Endothelial cell (in vitro differentiated cells): ENCODE measurements at regions not wholly inside any gene's neighbourhood (a gene's known extent, or its start where the extent isn't known, plus 50 kb on each side); places are given as distances from the start of the nearest gene placed in this dataset.
A peak's percentile ranks its signal among the peaks of the same experiment; 100 is the strongest.

Experiments
- DNase-seq: peaks from one replicate; pipeline ENCODE4 v3.0.0; 2021; ENCODE audit warnings: low spot score
- H3K27ac Mint-ChIP-seq: one replicate; pipeline ENCODE4 v1.8.0; 2021; ENCODE audit warnings: mixed read lengths, inconsistent platforms; ENCODE audit not compliant: unreplicated experiment
- H3K27me3 Mint-ChIP-seq: one replicate; pipeline ENCODE4 v1.8.0; 2021; ENCODE audit warnings: mild to moderate bottlenecking, moderate library complexity, mixed read lengths, inconsistent platforms; ENCODE audit not compliant: unreplicated experiment
- H3K36me3 Mint-ChIP-seq: one replicate; pipeline ENCODE4 v1.8.0; 2021; ENCODE audit warnings: mild to moderate bottlenecking, low read depth, mixed read lengths, inconsistent platforms; ENCODE audit not compliant: unreplicated experiment
- H3K4me1 Mint-ChIP-seq: one replicate; pipeline ENCODE4 v1.8.0; 2021; ENCODE audit warnings: mild to moderate bottlenecking, mixed read lengths, inconsistent platforms; ENCODE audit not compliant: unreplicated experiment
- H3K4me3 Mint-ChIP-seq: one replicate; pipeline ENCODE4 v1.8.0; 2021; ENCODE audit warnings: mild to moderate bottlenecking, mixed read lengths, inconsistent platforms; ENCODE audit not compliant: unreplicated experiment
- H3K9me3 Mint-ChIP-seq: one replicate; pipeline ENCODE4 v1.8.0; 2021; ENCODE audit warnings: mixed read lengths, inconsistent platforms; ENCODE audit not compliant: unreplicated experiment
- CTCF ChIP-seq: fragments of 200-600 bp; sonication (generic); IDR thresholded peaks from one replicate; pipeline ENCODE4 v1.5.0; 2021; ENCODE audit warnings: antibody characterized with exemption; ENCODE audit not compliant: unreplicated experiment

- TF ChIP-seq CTCF = no peak
- Mint-ChIP-seq H3K27me3 (no peaks in the 10 kb centered on the region), H3K9me3 (peaks cover 4% of the 10 kb centered on the region), H3K27ac (no peak overlapping the region), H3K4me3 (no peak overlapping the region), H3K36me3 (no peaks in the 10 kb centered on the region), H3K4me1 (no peaks in the 10 kb centered on the region)
- DNase-seq = no peak
Measured at GRCh38 chr16:76926042-76926441, 264.9 kb upstream of the MON1B start.

- no peak for TF ChIP-seq CTCF
- Mint-ChIP-seq H3K9me3 (peaks cover 4% of the 10 kb centered on the region), H3K27me3 (no peaks in the 10 kb centered on the region), H3K27ac (no peak overlapping the region), H3K36me3 (no peaks in the 10 kb centered on the region), H3K4me3 (no peak overlapping the region), H3K4me1 (no peaks in the 10 kb centered on the region)
- no peak for DNase-seq
Measured at GRCh38 chr16:76926595-76926994, 264.4 kb upstream of the MON1B start.

- no peak for TF ChIP-seq CTCF
- H3K4me1 Mint-ChIP-seq = peaks cover 4% of the 10 kb centered on the region
- H3K27me3 Mint-ChIP-seq = no peaks in the 10 kb centered on the region
- no peaks in the 10 kb centered on the region for H3K36me3 Mint-ChIP-seq
- H3K27ac Mint-ChIP-seq = no peak overlapping the region
- no peak overlapping the region for H3K4me3 Mint-ChIP-seq
- H3K9me3 Mint-ChIP-seq = peaks cover 4% of the 10 kb centered on the region
- no peak for DNase-seq
Measured at GRCh38 chr16:76931186-76931585, 259.8 kb upstream of the MON1B start.

GRCh38 chr16:76932541-76933211, 258.3 kb upstream of the MON1B start:
- DNase-seq = no peak
- H3K27me3 Mint-ChIP-seq = no peaks in the 10 kb centered on the region
- H3K9me3 Mint-ChIP-seq = peaks cover 4% of the 10 kb centered on the region
- H3K27ac Mint-ChIP-seq = peak overlapping the region; percentile 91
- H3K4me3 Mint-ChIP-seq = no peak overlapping the region
- TF ChIP-seq CTCF = no peak
- no peaks in the 10 kb centered on the region for H3K36me3 Mint-ChIP-seq
- H3K4me1 Mint-ChIP-seq = peaks cover 4% of the 10 kb centered on the region

- H3K4me3 Mint-ChIP-seq = no peak overlapping the region
- peaks cover 13% of the 10 kb centered on the region for H3K9me3 Mint-ChIP-seq
- DNase-seq = no peak
- no peak overlapping the region for H3K27ac Mint-ChIP-seq
- peaks cover 6% of the 10 kb centered on the region for H3K4me1 Mint-ChIP-seq
- TF ChIP-seq CTCF = no peak
- no peaks in the 10 kb centered on the region for H3K27me3 Mint-ChIP-seq
- no peaks in the 10 kb centered on the region for H3K36me3 Mint-ChIP-seq
Measured at GRCh38 chr16:76940251-76940650, 250.7 kb upstream of the MON1B start.
